ENCODE measurements at regions not wholly inside any gene's neighbourhood (a gene's known extent, or its start where the extent isn't known, plus 50 kb on each side); places are given as distances from the start of the nearest gene placed in this dataset.

DNA sequence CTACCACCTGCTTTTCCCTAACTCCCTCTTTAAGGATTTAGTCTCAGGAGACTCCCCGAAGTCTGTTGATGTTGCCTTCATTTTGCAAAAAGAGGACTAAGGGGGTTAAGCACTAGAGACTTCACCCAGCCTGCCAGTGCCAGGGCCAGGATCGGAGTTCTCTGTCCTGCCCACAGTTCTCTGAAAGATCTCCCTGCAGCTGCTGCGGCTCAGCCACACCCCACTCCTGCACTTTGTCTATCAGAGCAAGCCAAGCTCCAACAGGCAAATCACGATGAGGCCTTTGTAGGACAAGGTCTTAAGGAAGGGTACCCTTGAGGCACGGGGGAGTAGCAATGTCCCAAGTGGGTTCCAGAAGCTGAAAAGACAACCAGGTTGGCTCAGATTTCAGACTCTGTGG is 148.8 kb upstream of the EGLN3 start:
- no peaks in the 10 kb centered on the region for H3K27me3 ChIP-seq (ENCODE audit: control insufficient read depth, insufficient read depth, low read length)
- H3K9me3 ChIP-seq (ENCODE audit: control insufficient read depth, low read depth, low read length) = no peaks in the 10 kb centered on the region
- H3K4me3 ChIP-seq (ENCODE audit: low read length) = no peak overlapping the region
- no peak overlapping the region for H3K27ac ChIP-seq (ENCODE audit: low read length)
- H3K36me3 ChIP-seq (ENCODE audit: control insufficient read depth, low read depth, low read length) = no peaks in the 10 kb centered on the region
- H3K9ac ChIP-seq (ENCODE audit: low read length) = no peak overlapping the region
- H3K4me1 ChIP-seq (ENCODE audit: control insufficient read depth, low read depth, low read length) = no peaks in the 10 kb centered on the region

DNA sequence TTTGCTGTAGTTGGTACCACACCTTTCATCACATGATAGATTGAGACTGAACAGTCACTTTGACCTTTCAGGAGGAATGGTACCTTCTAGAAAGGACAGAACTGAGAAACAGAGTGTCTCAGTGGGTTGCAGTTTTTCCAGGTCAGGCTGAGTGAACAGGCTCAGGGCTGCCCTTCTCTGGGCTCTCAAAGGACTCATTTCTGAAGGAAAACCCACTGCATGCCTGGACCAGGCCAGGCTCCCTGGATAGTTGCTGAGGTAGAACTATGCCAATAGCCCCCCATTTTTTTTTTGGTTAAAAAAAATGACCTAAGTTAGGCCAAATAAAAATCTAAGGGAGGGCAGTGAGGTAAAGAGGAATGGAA is 148.1 kb upstream of the EGLN3 start:
- H3K9ac ChIP-seq (ENCODE audit: low read length) = no peak overlapping the region
- no peaks in the 10 kb centered on the region for H3K27me3 ChIP-seq (ENCODE audit: control insufficient read depth, insufficient read depth, low read length)
- no peaks in the 10 kb centered on the region for H3K36me3 ChIP-seq (ENCODE audit: control insufficient read depth, low read depth, low read length)
- H3K9me3 ChIP-seq (ENCODE audit: control insufficient read depth, low read depth, low read length) = no peaks in the 10 kb centered on the region
- no peak overlapping the region for H3K4me3 ChIP-seq (ENCODE audit: low read length)
- no peak overlapping the region for H3K27ac ChIP-seq (ENCODE audit: low read length)
- H3K4me1 ChIP-seq (ENCODE audit: control insufficient read depth, low read depth, low read length) = no peaks in the 10 kb centered on the region

DNA sequence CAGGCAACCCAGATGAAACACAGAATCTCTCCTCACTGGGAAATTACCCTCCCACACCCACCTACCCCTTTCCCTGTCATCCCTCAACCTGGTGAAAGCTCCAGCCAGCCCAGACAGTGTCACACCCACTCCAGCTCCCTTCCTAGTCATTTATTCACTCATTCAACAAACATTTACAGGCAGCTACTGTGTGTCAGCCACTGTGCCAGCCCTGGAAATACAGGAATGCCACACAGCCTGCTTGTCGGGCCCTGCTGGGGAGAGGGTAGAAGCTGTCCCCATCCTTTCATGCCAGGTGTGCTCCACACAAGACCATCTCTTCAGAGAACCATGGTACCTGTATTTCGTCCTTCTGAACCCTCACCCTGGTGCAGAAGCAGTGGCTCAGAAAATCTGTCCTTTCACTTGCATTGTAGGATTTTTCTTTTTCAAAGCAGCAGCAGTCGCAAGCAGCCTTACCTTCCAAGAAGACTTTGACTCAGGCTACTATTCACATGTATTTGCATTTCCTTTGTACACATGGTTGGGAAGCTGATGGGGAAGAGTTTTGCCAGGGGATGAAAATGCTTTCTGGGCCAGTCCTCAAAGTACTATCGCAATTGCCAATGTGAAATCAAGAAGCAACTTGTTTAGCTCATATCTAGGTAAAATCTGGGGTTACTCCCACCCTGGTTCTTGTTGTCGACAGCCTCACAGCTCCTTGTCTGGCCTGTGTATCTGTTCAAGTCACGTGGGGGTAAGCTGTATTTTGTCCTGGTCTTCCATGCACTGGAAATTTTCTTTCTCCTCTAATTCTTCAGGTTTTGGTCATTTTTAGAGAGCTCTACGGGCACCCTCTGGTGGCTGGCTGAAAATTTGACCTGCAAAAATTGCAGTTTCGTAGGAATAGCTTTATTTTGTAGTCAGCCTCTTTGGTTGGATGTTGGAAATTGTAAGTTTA is 147.4 kb upstream of the EGLN3 start:
- no peak overlapping the region for H3K4me3 ChIP-seq (ENCODE audit: low read length)
- no peaks in the 10 kb centered on the region for H3K9me3 ChIP-seq (ENCODE audit: control insufficient read depth, low read depth, low read length)
- H3K36me3 ChIP-seq (ENCODE audit: control insufficient read depth, low read depth, low read length) = no peaks in the 10 kb centered on the region
- H3K9ac ChIP-seq (ENCODE audit: low read length) = no peak overlapping the region
- no peaks in the 10 kb centered on the region for H3K4me1 ChIP-seq (ENCODE audit: control insufficient read depth, low read depth, low read length)
- H3K27ac ChIP-seq (ENCODE audit: low read length) = no peak overlapping the region
- no peaks in the 10 kb centered on the region for H3K27me3 ChIP-seq (ENCODE audit: control insufficient read depth, insufficient read depth, low read length)

DNA sequence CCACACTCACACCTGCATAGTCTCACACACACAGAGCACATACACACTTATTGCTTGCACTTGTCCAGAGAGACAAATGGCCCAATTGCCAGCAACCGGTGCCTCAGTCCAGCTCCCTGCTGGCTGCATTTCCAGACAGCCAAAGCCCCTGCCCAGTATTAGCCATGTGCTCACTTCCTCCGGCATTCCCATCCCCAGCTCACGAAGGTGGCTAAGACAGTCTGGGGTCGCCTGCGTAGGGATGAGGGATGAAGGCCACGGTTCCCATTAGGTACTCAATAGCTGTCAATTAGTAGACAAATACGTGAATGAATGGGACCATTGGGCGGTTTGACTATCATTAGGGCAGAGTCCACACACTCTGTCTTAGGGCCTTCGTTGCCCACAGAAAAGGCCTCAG is 146.8 kb upstream of the EGLN3 start:
- no peaks in the 10 kb centered on the region for H3K36me3 ChIP-seq (ENCODE audit: control insufficient read depth, low read depth, low read length)
- no peak overlapping the region for H3K4me3 ChIP-seq (ENCODE audit: low read length)
- H3K27ac ChIP-seq (ENCODE audit: low read length) = no peak overlapping the region
- no peaks in the 10 kb centered on the region for H3K9me3 ChIP-seq (ENCODE audit: control insufficient read depth, low read depth, low read length)
- no peaks in the 10 kb centered on the region for H3K27me3 ChIP-seq (ENCODE audit: control insufficient read depth, insufficient read depth, low read length)
- H3K4me1 ChIP-seq (ENCODE audit: control insufficient read depth, low read depth, low read length) = no peaks in the 10 kb centered on the region
- no peak overlapping the region for H3K9ac ChIP-seq (ENCODE audit: low read length)

DNA sequence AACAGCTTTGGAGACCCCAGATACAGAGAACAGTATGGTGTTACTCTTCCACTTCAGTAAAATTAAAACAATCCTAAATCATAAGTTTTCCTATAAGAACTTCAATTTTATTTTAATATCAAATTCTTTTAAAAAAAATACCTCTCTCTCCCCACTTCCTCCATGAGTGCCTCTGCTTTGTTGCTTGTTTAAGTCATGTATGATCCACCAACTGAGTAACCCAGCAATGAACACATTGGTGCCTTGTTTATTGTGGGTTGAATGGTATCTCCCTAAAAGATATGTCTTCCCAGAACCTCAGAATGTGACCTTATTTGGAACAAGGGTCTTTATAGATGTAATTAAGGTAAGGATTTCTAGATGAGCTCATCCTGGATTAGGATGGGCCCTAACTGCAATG is 143.5 kb upstream of the EGLN3 start:
- Histone ChIP-seq H3K27ac (ENCODE audit: low read length) (no peak overlapping the region), H3K4me1 (ENCODE audit: control insufficient read depth, low read depth, low read length) (no peaks in the 10 kb centered on the region), H3K36me3 (ENCODE audit: control insufficient read depth, low read depth, low read length) (no peaks in the 10 kb centered on the region), H3K4me3 (ENCODE audit: low read length) (no peak overlapping the region), H3K9me3 (ENCODE audit: control insufficient read depth, low read depth, low read length) (no peaks in the 10 kb centered on the region), H3K9ac (ENCODE audit: low read length) (no peak overlapping the region), H3K27me3 (ENCODE audit: control insufficient read depth, insufficient read depth, low read length) (no peaks in the 10 kb centered on the region)

DNA sequence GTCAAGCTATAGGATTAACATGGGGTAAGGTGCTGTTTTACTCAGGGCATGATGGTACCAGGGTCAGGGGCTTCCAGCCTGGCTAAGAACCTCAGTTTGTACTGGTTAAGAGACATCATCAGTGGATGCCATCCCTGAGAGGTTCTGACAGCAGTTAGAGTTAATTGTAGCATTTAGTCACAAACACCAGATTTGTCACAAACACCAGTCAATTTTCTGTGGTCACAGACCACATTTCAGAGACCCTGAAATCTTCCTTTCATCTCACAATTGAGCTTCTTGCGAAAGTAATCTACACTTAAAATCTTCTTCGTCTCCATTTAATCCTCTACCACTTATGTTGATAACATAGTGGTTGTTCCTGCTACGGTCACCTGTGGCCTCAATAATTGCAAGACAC is 143.0 kb upstream of the EGLN3 start:
- Histone ChIP-seq H3K4me1 (ENCODE audit: control insufficient read depth, low read depth, low read length) (no peaks in the 10 kb centered on the region), H3K4me3 (ENCODE audit: low read length) (no peak overlapping the region), H3K36me3 (ENCODE audit: control insufficient read depth, low read depth, low read length) (no peaks in the 10 kb centered on the region), H3K27me3 (ENCODE audit: control insufficient read depth, insufficient read depth, low read length) (no peaks in the 10 kb centered on the region), H3K9me3 (ENCODE audit: control insufficient read depth, low read depth, low read length) (no peaks in the 10 kb centered on the region), H3K9ac (ENCODE audit: low read length) (no peak overlapping the region), H3K27ac (ENCODE audit: low read length) (no peak overlapping the region)

DNA sequence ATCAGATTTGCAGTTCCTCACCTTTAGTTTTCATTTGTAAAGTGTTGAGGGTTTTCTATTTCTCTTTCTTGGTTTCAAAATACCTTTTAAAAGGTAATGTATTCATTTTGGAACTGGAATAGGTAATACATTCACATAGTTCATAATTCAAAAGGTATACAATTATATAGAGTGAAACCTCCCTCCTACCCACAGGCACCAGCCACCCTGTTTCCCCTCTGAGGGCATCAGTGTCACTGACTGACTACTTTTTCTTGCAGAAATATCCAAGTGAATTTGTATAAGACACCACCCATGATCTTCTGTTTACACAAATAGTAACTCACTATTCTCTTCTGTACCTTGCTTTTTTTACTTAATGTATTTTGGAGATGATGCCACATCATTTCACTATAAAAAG is 139.6 kb upstream of the EGLN3 start:
- Histone ChIP-seq H3K4me1 (ENCODE audit: control insufficient read depth, low read depth, low read length) (no peaks in the 10 kb centered on the region), H3K36me3 (ENCODE audit: control insufficient read depth, low read depth, low read length) (no peaks in the 10 kb centered on the region), H3K4me3 (ENCODE audit: low read length) (no peak overlapping the region), H3K9ac (ENCODE audit: low read length) (no peak overlapping the region), H3K9me3 (ENCODE audit: control insufficient read depth, low read depth, low read length) (no peaks in the 10 kb centered on the region), H3K27me3 (ENCODE audit: control insufficient read depth, insufficient read depth, low read length) (no peaks in the 10 kb centered on the region), H3K27ac (ENCODE audit: low read length) (no peak overlapping the region)

DNA sequence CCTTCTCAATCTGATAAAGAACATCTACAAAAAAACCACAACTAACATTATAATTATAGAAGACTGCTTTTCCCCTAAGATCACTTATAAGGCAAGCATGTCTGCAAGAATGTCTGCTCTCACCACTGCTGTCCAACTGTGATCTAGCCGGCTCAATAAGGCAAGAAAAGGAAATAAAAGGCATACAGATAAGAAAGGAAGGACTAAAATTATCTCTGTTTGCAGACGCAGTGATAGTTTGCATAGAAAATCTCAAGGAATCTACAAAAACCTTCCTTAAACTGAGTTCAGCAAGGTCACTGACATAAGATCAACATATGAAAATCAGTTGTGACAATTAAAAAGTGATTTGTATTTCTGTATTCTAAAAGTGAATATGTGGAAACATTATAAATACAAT is 138.0 kb upstream of the EGLN3 start:
- Histone ChIP-seq H3K27ac (ENCODE audit: low read length) (no peak overlapping the region), H3K9me3 (ENCODE audit: control insufficient read depth, low read depth, low read length) (no peaks in the 10 kb centered on the region), H3K9ac (ENCODE audit: low read length) (no peak overlapping the region), H3K4me3 (ENCODE audit: low read length) (no peak overlapping the region), H3K27me3 (ENCODE audit: control insufficient read depth, insufficient read depth, low read length) (no peaks in the 10 kb centered on the region), H3K4me1 (ENCODE audit: control insufficient read depth, low read depth, low read length) (no peaks in the 10 kb centered on the region), H3K36me3 (ENCODE audit: control insufficient read depth, low read depth, low read length) (no peaks in the 10 kb centered on the region)

DNA sequence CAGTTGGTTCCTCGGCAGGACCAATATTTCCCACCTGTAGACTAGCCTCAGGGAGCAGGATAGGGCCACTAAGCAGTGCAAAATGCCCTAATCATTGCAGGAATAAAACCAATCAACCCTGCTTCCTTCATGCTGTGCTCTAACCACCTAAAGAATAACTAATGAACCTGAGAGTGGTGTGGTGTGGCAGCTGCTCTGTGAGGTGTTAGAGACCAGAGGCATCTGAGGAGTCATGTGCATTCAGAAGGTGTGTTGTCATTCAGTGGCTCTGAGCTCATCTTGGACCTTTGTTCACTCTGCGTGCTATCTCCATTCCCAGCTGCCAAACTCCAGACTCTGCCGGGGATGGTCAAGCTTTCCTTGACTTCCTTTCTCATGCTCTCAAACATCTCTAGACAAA is 136.7 kb upstream of the EGLN3 start:
- Histone ChIP-seq H3K4me1 (ENCODE audit: control insufficient read depth, low read depth, low read length) (no peaks in the 10 kb centered on the region), H3K27ac (ENCODE audit: low read length) (no peak overlapping the region), H3K9ac (ENCODE audit: low read length) (no peak overlapping the region), H3K9me3 (ENCODE audit: control insufficient read depth, low read depth, low read length) (no peaks in the 10 kb centered on the region), H3K36me3 (ENCODE audit: control insufficient read depth, low read depth, low read length) (no peaks in the 10 kb centered on the region), H3K27me3 (ENCODE audit: control insufficient read depth, insufficient read depth, low read length) (no peaks in the 10 kb centered on the region), H3K4me3 (ENCODE audit: low read length) (no peak overlapping the region)

DNA sequence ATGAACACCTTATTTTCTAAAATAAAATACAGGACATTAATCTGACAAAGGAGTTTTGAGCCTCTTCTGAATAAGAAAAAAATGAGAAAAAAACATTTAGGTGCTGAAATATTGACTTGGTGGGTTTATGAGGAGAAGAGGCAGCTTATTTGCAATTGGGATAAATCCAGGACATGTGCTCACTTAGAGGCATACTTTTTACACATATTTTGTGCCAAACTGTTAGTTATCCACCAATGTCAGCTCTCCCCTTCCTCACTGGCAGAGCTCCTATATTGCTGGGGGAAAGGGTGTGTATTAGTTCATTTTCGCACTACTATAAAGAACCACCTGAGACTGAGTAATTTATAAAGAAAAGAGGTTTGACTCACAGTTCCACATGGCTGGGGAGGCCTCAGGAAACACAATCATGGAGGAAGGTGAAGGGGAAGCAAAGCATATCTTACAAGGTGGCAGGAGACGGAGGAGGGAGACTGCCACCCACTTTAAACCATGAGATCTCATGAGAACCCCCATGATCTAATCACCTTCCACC is 135.4 kb upstream of the EGLN3 start:
- H3K27me3 ChIP-seq (ENCODE audit: control insufficient read depth, insufficient read depth, low read length) = no peaks in the 10 kb centered on the region
- H3K36me3 ChIP-seq (ENCODE audit: control insufficient read depth, low read depth, low read length) = no peaks in the 10 kb centered on the region
- H3K4me3 ChIP-seq (ENCODE audit: low read length) = no peak overlapping the region
- no peak overlapping the region for H3K27ac ChIP-seq (ENCODE audit: low read length)
- no peaks in the 10 kb centered on the region for H3K9me3 ChIP-seq (ENCODE audit: control insufficient read depth, low read depth, low read length)
- no peak overlapping the region for H3K9ac ChIP-seq (ENCODE audit: low read length)
- H3K4me1 ChIP-seq (ENCODE audit: control insufficient read depth, low read depth, low read length) = no peaks in the 10 kb centered on the region

DNA sequence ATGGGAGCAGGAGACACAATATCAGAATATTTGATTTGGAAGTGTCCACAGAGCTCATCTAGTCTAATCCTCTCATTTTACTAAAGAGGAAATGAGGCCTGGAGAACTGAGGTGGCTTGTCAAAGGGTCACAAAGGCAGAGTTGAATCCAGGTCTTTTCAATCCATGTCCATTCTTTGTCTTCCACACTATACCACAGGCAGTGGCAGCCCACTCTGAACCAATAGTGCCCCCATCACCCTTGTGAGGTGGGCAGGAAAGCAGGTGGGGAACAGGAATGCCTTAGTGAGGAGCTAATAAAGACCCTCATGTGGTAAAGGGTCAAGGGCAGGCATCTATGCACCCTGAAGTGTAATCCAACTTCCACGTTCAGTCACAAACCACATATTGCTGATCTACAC is 134.8 kb upstream of the EGLN3 start:
- Histone ChIP-seq H3K4me3 (ENCODE audit: low read length) (no peak overlapping the region), H3K36me3 (ENCODE audit: control insufficient read depth, low read depth, low read length) (no peaks in the 10 kb centered on the region), H3K27me3 (ENCODE audit: control insufficient read depth, insufficient read depth, low read length) (no peaks in the 10 kb centered on the region), H3K9me3 (ENCODE audit: control insufficient read depth, low read depth, low read length) (no peaks in the 10 kb centered on the region), H3K4me1 (ENCODE audit: control insufficient read depth, low read depth, low read length) (no peaks in the 10 kb centered on the region), H3K9ac (ENCODE audit: low read length) (no peak overlapping the region), H3K27ac (ENCODE audit: low read length) (no peak overlapping the region)

DNA sequence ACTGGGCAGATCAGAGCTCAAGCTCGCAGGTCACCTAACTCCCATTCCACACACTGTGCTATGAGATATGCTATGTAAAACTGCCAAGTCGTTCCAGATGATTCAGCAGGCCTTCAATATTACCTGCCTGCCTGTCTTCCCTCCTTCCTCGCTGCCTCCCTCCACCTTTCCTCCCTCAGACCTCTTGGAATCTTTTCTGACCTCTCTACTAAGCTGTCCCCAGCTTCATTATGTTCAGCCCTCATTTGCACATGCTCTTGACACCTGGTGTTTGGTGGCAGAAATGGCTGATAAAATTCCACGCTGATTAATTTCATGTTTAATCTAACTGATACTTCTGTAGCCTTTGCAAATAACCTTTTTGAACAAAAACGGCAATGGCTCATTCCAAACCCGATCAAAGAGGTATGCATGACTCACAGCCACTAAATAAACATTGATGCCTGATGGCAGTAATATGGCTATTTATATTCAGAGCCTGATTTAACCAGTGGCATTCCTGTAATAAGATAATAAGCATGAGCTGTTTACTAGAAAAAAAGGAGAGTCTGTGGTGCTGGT is 130.8 kb upstream of the EGLN3 start:
- no peaks in the 10 kb centered on the region for H3K36me3 ChIP-seq (ENCODE audit: control insufficient read depth, low read depth, low read length)
- no peaks in the 10 kb centered on the region for H3K27me3 ChIP-seq (ENCODE audit: control insufficient read depth, insufficient read depth, low read length)
- H3K9me3 ChIP-seq (ENCODE audit: control insufficient read depth, low read depth, low read length) = no peaks in the 10 kb centered on the region
- no peak overlapping the region for H3K9ac ChIP-seq (ENCODE audit: low read length)
- no peaks in the 10 kb centered on the region for H3K4me1 ChIP-seq (ENCODE audit: control insufficient read depth, low read depth, low read length)
- H3K4me3 ChIP-seq (ENCODE audit: low read length) = no peak overlapping the region
- H3K27ac ChIP-seq (ENCODE audit: low read length) = no peak overlapping the region
